ENCODE measurements at regions not wholly inside any gene's neighbourhood (a gene's known extent, or its start where the extent isn't known, plus 50 kb on each side); places are given as distances from the start of the nearest gene placed in this dataset.
"Not testable (repeated sequence)": the region's sequence is repeated elsewhere in the genome, so short reads cannot be mapped to it uniquely, and the experiment has no call there.

- peak; percentile 66 for DNase-seq (ENCODE audit: low read depth)
Measured at GRCh38 chr1:218494449-218494852, 149.3 kb downstream of the TGFB2 start.

- no peak for DNase-seq (ENCODE audit: low read depth)
Measured at GRCh38 chr1:218495931-218496330, 150.8 kb downstream of the TGFB2 start.

- peak; percentile 93 for DNase-seq (ENCODE audit: low read depth)
Measured at GRCh38 chr1:218496561-218496960, 151.4 kb downstream of the TGFB2 start.

- peak; percentile 53 for DNase-seq (ENCODE audit: low read depth)
Measured at GRCh38 chr1:218498056-218498938, 153.2 kb downstream of the TGFB2 start.

GRCh38 chr1:218499011-218499691, 154.0 kb downstream of the TGFB2 start:
- DNase-seq (ENCODE audit: low read depth): peak; percentile 51

- DNase-seq (ENCODE audit: low read depth): no peak
Measured at GRCh38 chr1:218499911-218500310, 154.8 kb downstream of the TGFB2 start.

GRCh38 chr1:218501161-218501560, 156.0 kb downstream of the TGFB2 start:
- DNase-seq (ENCODE audit: low read depth): no peak

- no peak for DNase-seq (ENCODE audit: low read depth)
Measured at GRCh38 chr1:218502383-218502782, 157.2 kb downstream of the TGFB2 start.

GRCh38 chr1:218503102-218503501, 158.0 kb downstream of the TGFB2 start:
- no peak for DNase-seq (ENCODE audit: low read depth)

GRCh38 chr1:218507355-218508002, 162.3 kb downstream of the TGFB2 start:
- DNase-seq (ENCODE audit: low read depth): no peak

- DNase-seq (ENCODE audit: low read depth): no peak
Measured at GRCh38 chr1:218510153-218510772, 165.1 kb downstream of the TGFB2 start.

- DNase-seq (ENCODE audit: low read depth): no peak
Measured at GRCh38 chr1:218513328-218513727, 168.2 kb downstream of the TGFB2 start.

GRCh38 chr1:218514689-218515088, 169.6 kb downstream of the TGFB2 start:
- no peak for DNase-seq (ENCODE audit: low read depth)

GRCh38 chr1:218516526-218516925, 171.4 kb downstream of the TGFB2 start:
- no peak for DNase-seq (ENCODE audit: low read depth)

GRCh38 chr1:218517459-218517858, 172.3 kb downstream of the TGFB2 start:
- no peak for DNase-seq (ENCODE audit: low read depth)

- DNase-seq (ENCODE audit: low read depth): no peak
Measured at GRCh38 chr1:218518216-218518740, 173.1 kb downstream of the TGFB2 start.

GRCh38 chr1:218520646-218521045, 175.5 kb downstream of the TGFB2 start:
- not testable (repeated sequence) for DNase-seq (ENCODE audit: low read depth)

- no peak for DNase-seq (ENCODE audit: low read depth)
Measured at GRCh38 chr1:218521414-218522169, 176.5 kb downstream of the TGFB2 start.

GRCh38 chr1:218524526-218524925, 179.4 kb downstream of the TGFB2 start:
- peak; percentile 39 for DNase-seq (ENCODE audit: low read depth)

GRCh38 chr1:218525031-218525430, 179.9 kb downstream of the TGFB2 start:
- DNase-seq (ENCODE audit: low read depth): no peak
